ENCODE measurements at regions not wholly inside any gene's neighbourhood (a gene's known extent, or its start where the extent isn't known, plus 50 kb on each side); places are given as distances from the start of the nearest gene placed in this dataset.
A peak's percentile ranks its signal among the peaks of the same experiment; 100 is the strongest.

- POLR2A ChIA-PET, result no interaction called here
- no peak for ATAC-seq
Measured at GRCh38 chr6:119459207-119459974, 109.8 kb upstream of the MAN1A1 start.

GRCh38 chr6:119454714-119455113 lies 105.2 kb upstream of the MAN1A1 start:
- no peaks in the 10 kb centered on the region for H3K36me3 Mint-ChIP-seq
- no peak overlapping the region for H3K27ac Mint-ChIP-seq
- no peak overlapping the region for H3K4me3 Mint-ChIP-seq
- ATAC-seq (no peak), DNase-seq (no peak)
- H3K9me3 Mint-ChIP-seq, result peaks cover 0 to 14% (median 0%) of the 10 kb centered on the region in 9 donors
- POLR2A ChIA-PET, result no interaction called here
- peaks cover 0 to 14% (median under 1%) of the 10 kb centered on the region in 4 donors for H3K4me1 Mint-ChIP-seq
- peaks cover 0 to 12% (median 3%) of the 10 kb centered on the region in 5 donors for H3K27me3 Mint-ChIP-seq

More at GRCh38 chr6:119459207-119459974, 109.8 kb upstream of the MAN1A1 start:
- peaks cover 0 to 5% (median 1%) of the 10 kb centered on the region in 5 donors for H3K27me3 Mint-ChIP-seq
- no peak overlapping the region for H3K27ac Mint-ChIP-seq
- peaks cover 0 to 13% (median 7%) of the 10 kb centered on the region in 9 donors for H3K9me3 Mint-ChIP-seq
- peaks cover 0 to 13% (median 0%) of the 10 kb centered on the region in 4 donors for H3K4me1 Mint-ChIP-seq
- DNase-seq, result no peak
- H3K4me3 Mint-ChIP-seq, result no peak overlapping the region
- H3K36me3 Mint-ChIP-seq, result peaks cover 0 to 5% (median 0%) of the 10 kb centered on the region in 3 donors

- POLR2A ChIA-PET, result no interaction called here
- H3K27me3 Mint-ChIP-seq, result peaks cover 0 to 9% (median 3%) of the 10 kb centered on the region in 5 donors
- H3K9me3 Mint-ChIP-seq, result peaks cover 0 to 11% (median 0%) of the 10 kb centered on the region in 9 donors
- H3K36me3 Mint-ChIP-seq, result no peaks in the 10 kb centered on the region
- no peak overlapping the region for H3K4me3 Mint-ChIP-seq
- no peak for DNase-seq
- ATAC-seq, result no peak
- peak overlapping the region in 1 of 10 donors; percentile 13 for H3K27ac Mint-ChIP-seq
- peaks cover 0 to 15% (median under 1%) of the 10 kb centered on the region in 4 donors for H3K4me1 Mint-ChIP-seq
Measured at GRCh38 chr6:119453242-119454200, 104.0 kb upstream of the MAN1A1 start.

GRCh38 chr6:119449331-119450156 lies 100.0 kb upstream of the MAN1A1 start:
- no peak for ATAC-seq
- peak overlapping the region in 1 of 10 donors; percentile 27 for H3K27ac Mint-ChIP-seq
- H3K27me3 Mint-ChIP-seq, result peaks cover 0 to 9% (median 3%) of the 10 kb centered on the region in 5 donors
- POLR2A ChIA-PET, result no interaction called here
- peaks cover 0 to 10% (median 0%) of the 10 kb centered on the region in 9 donors for H3K9me3 Mint-ChIP-seq
- H3K4me1 Mint-ChIP-seq, result peaks cover 0 to 17% (median under 1%) of the 10 kb centered on the region in 4 donors
- no peak overlapping the region for H3K4me3 Mint-ChIP-seq
- no peaks in the 10 kb centered on the region for H3K36me3 Mint-ChIP-seq
- DNase-seq, result no peak

DNA sequence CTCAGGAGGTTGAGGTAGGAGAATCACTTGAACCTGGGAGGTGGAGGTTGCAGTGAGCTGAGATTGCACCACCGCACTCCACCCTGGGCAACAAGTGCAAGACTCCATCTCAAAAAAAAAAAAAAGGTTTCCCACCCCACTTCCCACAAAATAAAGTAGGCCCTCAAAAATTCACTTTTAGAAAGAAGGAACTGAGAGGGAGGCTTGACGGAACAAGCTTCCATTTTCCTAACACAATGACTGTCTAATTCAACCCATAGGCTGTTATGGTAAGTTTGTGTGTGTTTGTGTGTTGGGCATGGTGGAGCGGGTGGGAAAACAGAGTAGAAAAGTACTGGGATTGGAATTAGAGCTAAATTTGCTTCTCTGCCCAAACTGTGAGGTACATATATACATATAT lies 98.4 kb upstream of the MAN1A1 start:
- peaks cover 0 to 6% (median 0%) of the 10 kb centered on the region in 9 donors for H3K9me3 Mint-ChIP-seq
- no peak overlapping the region for H3K27ac Mint-ChIP-seq
- POLR2A ChIA-PET, result no interaction called here
- no peak for DNase-seq
- H3K36me3 Mint-ChIP-seq, result peaks cover 0 to 4% (median 0%) of the 10 kb centered on the region in 3 donors
- peaks cover 0 to 9% (median 3%) of the 10 kb centered on the region in 5 donors for H3K27me3 Mint-ChIP-seq
- H3K4me1 Mint-ChIP-seq, result peaks cover 0 to 29% (median under 1%) of the 10 kb centered on the region in 4 donors
- ATAC-seq, result no peak
- H3K4me3 Mint-ChIP-seq, result no peak overlapping the region

- DNase-seq (no peak), ATAC-seq (no peak)
- peaks cover 0 to 4% (median 0%) of the 10 kb centered on the region in 9 donors for H3K9me3 Mint-ChIP-seq
- no peak overlapping the region for H3K27ac Mint-ChIP-seq
- H3K36me3 Mint-ChIP-seq, result peaks cover 0 to 4% (median 4%) of the 10 kb centered on the region in 3 donors
- peaks cover 0 to 38% (median 2%) of the 10 kb centered on the region in 4 donors for H3K4me1 Mint-ChIP-seq
- H3K4me3 Mint-ChIP-seq, result no peak overlapping the region
- peaks cover 0 to 9% (median 3%) of the 10 kb centered on the region in 5 donors for H3K27me3 Mint-ChIP-seq
- POLR2A ChIA-PET, result no interaction called here
Measured at GRCh38 chr6:119446609-119447008, 97.0 kb upstream of the MAN1A1 start.

- Mint-ChIP-seq H3K4me3 (no peak overlapping the region), H3K9me3 (peaks cover 0 to 4% (median 0%) of the 10 kb centered on the region in 9 donors), H3K27ac (no peak overlapping the region), H3K4me1 (peaks cover 0 to 38% (median 2%) of the 10 kb centered on the region in 4 donors), H3K27me3 (peaks cover 0 to 8% (median 3%) of the 10 kb centered on the region in 5 donors), H3K36me3 (peaks cover 0 to 4% (median 4%) of the 10 kb centered on the region in 3 donors)
- DNase-seq, result no peak
- ATAC-seq, result no peak
- POLR2A ChIA-PET, result no interaction called here
Measured at GRCh38 chr6:119446115-119446554, 96.6 kb upstream of the MAN1A1 start.

DNA sequence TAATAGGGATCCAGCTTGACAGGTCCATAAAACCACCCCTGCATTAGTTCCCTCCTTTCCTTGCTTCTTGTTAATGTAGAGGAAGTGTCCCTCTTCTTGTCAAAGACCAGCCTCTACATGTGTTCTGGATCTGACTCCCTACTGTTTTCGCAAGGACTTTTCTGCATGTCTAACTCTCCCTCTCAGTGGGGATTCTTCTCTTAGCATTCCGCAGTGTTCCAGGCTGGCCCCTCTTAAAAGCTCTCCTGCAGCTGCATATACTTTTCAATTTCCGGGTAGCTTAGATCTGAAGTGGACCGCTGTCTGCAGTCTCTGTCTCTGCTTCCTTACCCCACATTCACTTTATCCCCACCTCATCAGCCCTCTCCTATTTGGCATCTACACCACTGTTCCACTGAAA lies 96.1 kb upstream of the MAN1A1 start:
- H3K27ac Mint-ChIP-seq, result no peak overlapping the region
- H3K27me3 Mint-ChIP-seq, result peaks cover 0 to 3% (median under 1%) of the 10 kb centered on the region in 5 donors
- POLR2A ChIA-PET, result no interaction called here
- peaks cover 0 to 4% (median 4%) of the 10 kb centered on the region in 3 donors for H3K36me3 Mint-ChIP-seq
- no peak overlapping the region for H3K4me3 Mint-ChIP-seq
- no peak for ATAC-seq
- no peak for DNase-seq
- H3K9me3 Mint-ChIP-seq, result peaks cover 0 to 4% (median 0%) of the 10 kb centered on the region in 9 donors
- peaks cover 0 to 38% (median 2%) of the 10 kb centered on the region in 4 donors for H3K4me1 Mint-ChIP-seq

DNA sequence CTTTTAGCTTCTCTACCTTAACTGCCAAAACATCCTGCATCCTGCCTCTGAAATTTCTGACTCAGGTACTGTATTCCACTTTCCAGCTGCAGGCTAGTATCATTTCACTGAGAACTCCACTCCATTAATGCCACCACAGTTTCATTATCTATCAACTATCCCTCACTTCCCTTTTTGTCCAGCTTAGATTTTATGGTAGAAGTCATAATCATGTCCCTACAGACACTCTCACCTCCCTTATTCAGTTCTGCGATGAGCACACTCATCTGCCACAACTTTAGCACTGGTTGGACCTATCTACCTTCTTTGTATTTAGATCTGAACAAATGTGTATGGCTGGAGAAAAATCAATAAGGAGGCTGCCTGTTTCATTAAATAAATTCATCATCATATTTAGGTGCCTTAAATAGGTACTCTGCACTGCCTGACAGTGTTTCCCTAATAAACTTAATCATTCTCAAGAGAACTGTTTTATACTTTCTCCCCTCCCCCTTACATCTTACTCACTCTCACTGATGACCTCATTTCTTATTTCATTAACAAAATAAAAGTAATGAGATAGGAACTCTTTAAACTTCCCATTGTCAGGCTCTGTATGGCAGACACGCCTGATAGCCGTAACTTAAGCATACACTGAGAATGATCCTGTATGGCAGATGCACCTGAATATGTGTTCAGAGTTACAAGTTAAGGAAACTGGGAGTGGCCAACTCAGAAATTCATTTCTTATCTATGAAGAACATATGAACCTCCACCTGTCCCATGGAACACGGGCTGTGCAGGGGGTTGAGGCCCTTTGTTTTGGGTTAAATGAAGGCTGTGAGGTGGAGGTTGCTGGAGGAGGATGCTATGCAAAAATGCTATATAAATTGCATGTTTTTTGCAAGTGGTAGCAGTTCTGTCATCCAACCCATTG lies 95.3 kb upstream of the MAN1A1 start:
- no peak for ATAC-seq
- Mint-ChIP-seq H3K27me3 (no peaks in the 10 kb centered on the region), H3K27ac (no peak overlapping the region), H3K36me3 (peaks cover 0 to 4% (median 4%) of the 10 kb centered on the region in 3 donors), H3K4me1 (peaks cover 0 to 36% (median 2%) of the 10 kb centered on the region in 4 donors), H3K4me3 (no peak overlapping the region), H3K9me3 (peaks cover 0 to 4% (median 0%) of the 10 kb centered on the region in 9 donors)
- DNase-seq, result no peak
- POLR2A ChIA-PET, result no interaction called here

GRCh38 chr6:119443993-119444641 lies 94.6 kb upstream of the MAN1A1 start:
- H3K27me3 Mint-ChIP-seq, result no peaks in the 10 kb centered on the region
- peaks cover 0 to 30% (median 2%) of the 10 kb centered on the region in 4 donors for H3K4me1 Mint-ChIP-seq
- peaks cover 0 to 4% (median 0%) of the 10 kb centered on the region in 9 donors for H3K9me3 Mint-ChIP-seq
- no peak for DNase-seq
- ATAC-seq, result no peak
- POLR2A ChIA-PET, result no interaction called here
- H3K36me3 Mint-ChIP-seq, result peaks cover 0 to 4% (median 4%) of the 10 kb centered on the region in 3 donors
- H3K27ac Mint-ChIP-seq, result no peak overlapping the region
- H3K4me3 Mint-ChIP-seq, result no peak overlapping the region

GRCh38 chr6:119442776-119443184 lies 93.2 kb upstream of the MAN1A1 start:
- Mint-ChIP-seq H3K4me3 (peak overlapping the region in 1 of 10 donors; percentile 56), H3K36me3 (peaks cover 0 to 4% (median 4%) of the 10 kb centered on the region in 3 donors), H3K27ac (no peak overlapping the region), H3K4me1 (peaks cover 0 to 28% (median 2%) of the 10 kb centered on the region in 4 donors), H3K27me3 (no peaks in the 10 kb centered on the region), H3K9me3 (peaks cover 0 to 4% (median 0%) of the 10 kb centered on the region in 9 donors)
- no peak for DNase-seq
- POLR2A ChIA-PET, result no interaction called here
- ATAC-seq, result no peak
